Neural cell (in vitro differentiated cells): ENCODE measurements at regions not wholly inside any gene's neighbourhood (a gene's known extent, or its start where the extent isn't known, plus 50 kb on each side); places are given as distances from the start of the nearest gene placed in this dataset.

Experiments
- H2AFZ ChIP-seq: fragments of 200-600, 300-800 bp; sonication (generic), shearing (Covaris generic); 2 replicates; pipeline ENCODE4 v1.6.0; 2014; ENCODE audit warnings: low read depth, mild to moderate bottlenecking, antibody characterized with exemption, low read length, moderate library complexity
- H3F3A ChIP-seq: fragments of 200-600 bp; shearing (Covaris generic); 2 replicates; pipeline ENCODE4 v1.6.1; 2016; ENCODE audit warnings: mild to moderate bottlenecking, moderate library complexity, mixed read lengths, antibody characterized with exemption, low read length; ENCODE audit not compliant: insufficient read depth, poor library complexity, severe bottlenecking
- H3K27ac ChIP-seq: fragments of 200-600, 300-800 bp; sonication (generic), shearing (Covaris generic); 2 replicates; pipeline ENCODE4 v1.5.1; 2014; ENCODE audit warnings: mild to moderate bottlenecking, low read length, moderate library complexity
- H3K27me3 ChIP-seq: fragments of 300-800, 200-600 bp; sonication (generic), shearing (Covaris generic); 2 replicates; pipeline ENCODE4 v1.6.0; 2014; ENCODE audit warnings: mild to moderate bottlenecking, low read depth, low read length, moderate library complexity; ENCODE audit not compliant: insufficient read depth
- H3K36me3 ChIP-seq: fragments of 300-800, 200-600 bp; sonication (generic), shearing (Covaris generic); 2 replicates; pipeline ENCODE4 v1.5.1; 2014; ENCODE audit warnings: mild to moderate bottlenecking, antibody characterized with exemption, low read length, moderate library complexity; ENCODE audit not compliant: insufficient read depth
- H3K4me2 ChIP-seq: fragments of 300-800, 200-600 bp; sonication (generic), shearing (Covaris generic); 2 replicates; pipeline ENCODE4 v1.6.0; 2014; ENCODE audit warnings: mild to moderate bottlenecking, low read length
- H3K4me3 ChIP-seq: fragments of 300-800, 200-600 bp; sonication (generic), shearing (Covaris generic); 2 replicates; pipeline ENCODE4 v1.5.1; 2014; ENCODE audit warnings: mild to moderate bottlenecking, low read length, moderate library complexity
- H3K79me2 ChIP-seq: fragments of 200-600 bp; shearing (Covaris generic); replicated peaks from 2 replicates; pipeline ENCODE4 v1.6.0; 2014; ENCODE audit warnings: mild to moderate bottlenecking, low read length, moderate library complexity; ENCODE audit not compliant: insufficient read depth
- H3K9ac ChIP-seq: fragments of 300-800, 200-600 bp; sonication (generic), shearing (Covaris generic); 2 replicates; pipeline ENCODE4 v1.6.1; 2016; ENCODE audit warnings: mild to moderate bottlenecking, low read length, mixed read lengths
- H3K9me2 ChIP-seq: fragments of 200-600 bp; shearing (Covaris generic); 2 replicates; pipeline ENCODE4 v1.6.1; 2016; ENCODE audit warnings: mild to moderate bottlenecking, low read length, mixed read lengths; ENCODE audit not compliant: insufficient read depth
- H3K9me3 ChIP-seq: fragments of 200-600, 300-800 bp; sonication (generic), shearing (Covaris generic); 2 replicates; pipeline ENCODE4 v1.6.1; 2016; ENCODE audit warnings: mild to moderate bottlenecking, mixed run types, low read length, moderate library complexity, mixed read lengths
- H4K20me1 ChIP-seq: fragments of 200-600 bp; shearing (Covaris generic); 2 replicates; pipeline ENCODE4 v1.6.1; 2016; ENCODE audit warnings: mild to moderate bottlenecking, mixed run types; ENCODE audit not compliant: insufficient read depth
- CTCF ChIP-seq: fragments of 450-650 bp; IDR thresholded peaks from 2 replicates; pipeline ENCODE4 v1.5.1; 2014; ENCODE audit warnings: antibody characterized with exemption, mild to moderate bottlenecking, moderate library complexity; ENCODE audit not compliant: poor library complexity, severe bottlenecking
- EP300 ChIP-seq: fragments of 450-650 bp; conservative IDR thresholded peaks from 2 replicates; pipeline ENCODE4 v1.6.1; 2014; ENCODE audit warnings: antibody characterized with exemption, mild to moderate bottlenecking, moderate library complexity; ENCODE audit not compliant: poor library complexity, severe bottlenecking
- EZH2 ChIP-seq: fragments of 200-600, 300-800 bp; shearing (Covaris generic), sonication (generic); IDR thresholded peaks from 2 replicates; pipeline ENCODE4 v1.6.1; 2014; ENCODE audit warnings: antibody characterized with exemption, low read length, borderline replicate concordance, mild to moderate bottlenecking; ENCODE audit not compliant: insufficient read depth, poor library complexity, severe bottlenecking
- MXI1 ChIP-seq: fragments of 450-650 bp; conservative IDR thresholded peaks from 2 replicates; pipeline ENCODE4 v1.6.1; 2014; ENCODE audit warnings: antibody characterized with exemption, mild to moderate bottlenecking; ENCODE audit not compliant: poor library complexity, severe bottlenecking
- POLR2AphosphoS5 ChIP-seq: IDR thresholded peaks from 2 replicates; pipeline ENCODE4 v1.6.1; 2012
- RAD21 ChIP-seq: fragments of 450-650 bp; conservative IDR thresholded peaks from 2 replicates; pipeline ENCODE4 v1.6.1; 2014; ENCODE audit warnings: antibody characterized with exemption, mild to moderate bottlenecking, moderate library complexity
- SMC3 ChIP-seq: fragments of 450-650 bp; conservative IDR thresholded peaks from 2 replicates; pipeline ENCODE4 v1.6.1; 2014; ENCODE audit warnings: antibody characterized with exemption, mild to moderate bottlenecking, moderate library complexity; ENCODE audit not compliant: poor library complexity
- TAF1 ChIP-seq: IDR thresholded peaks from 2 replicates; pipeline ENCODE4 v1.6.1; 2012; ENCODE audit warnings: low read depth
- TF ChIP-seq, protein P1 (sequence below): IDR thresholded peaks from 2 replicates; pipeline ENCODE4 v1.6.1; 2012; ENCODE audit warnings: borderline replicate concordance

GRCh38 chr5:104909803-104910202, 1347.2 kb upstream of the NUDT12 start:
- Histone ChIP-seq H3K4me3 (no peak overlapping the region), H3K27ac (no peak overlapping the region), H3F3A (no peaks in the 10 kb centered on the region), H3K4me2 (no peak overlapping the region), H3K36me3 (no peaks in the 10 kb centered on the region), H3K79me2 (no peaks in the 10 kb centered on the region), H3K9me3 (no peaks in the 10 kb centered on the region), H3K9ac (no peak overlapping the region), H2AFZ (no peak overlapping the region), H3K9me2 (no peaks in the 10 kb centered on the region), H3K27me3 (no peaks in the 10 kb centered on the region), H4K20me1 (no peaks in the 10 kb centered on the region)
- TF ChIP-seq, protein P1, sequence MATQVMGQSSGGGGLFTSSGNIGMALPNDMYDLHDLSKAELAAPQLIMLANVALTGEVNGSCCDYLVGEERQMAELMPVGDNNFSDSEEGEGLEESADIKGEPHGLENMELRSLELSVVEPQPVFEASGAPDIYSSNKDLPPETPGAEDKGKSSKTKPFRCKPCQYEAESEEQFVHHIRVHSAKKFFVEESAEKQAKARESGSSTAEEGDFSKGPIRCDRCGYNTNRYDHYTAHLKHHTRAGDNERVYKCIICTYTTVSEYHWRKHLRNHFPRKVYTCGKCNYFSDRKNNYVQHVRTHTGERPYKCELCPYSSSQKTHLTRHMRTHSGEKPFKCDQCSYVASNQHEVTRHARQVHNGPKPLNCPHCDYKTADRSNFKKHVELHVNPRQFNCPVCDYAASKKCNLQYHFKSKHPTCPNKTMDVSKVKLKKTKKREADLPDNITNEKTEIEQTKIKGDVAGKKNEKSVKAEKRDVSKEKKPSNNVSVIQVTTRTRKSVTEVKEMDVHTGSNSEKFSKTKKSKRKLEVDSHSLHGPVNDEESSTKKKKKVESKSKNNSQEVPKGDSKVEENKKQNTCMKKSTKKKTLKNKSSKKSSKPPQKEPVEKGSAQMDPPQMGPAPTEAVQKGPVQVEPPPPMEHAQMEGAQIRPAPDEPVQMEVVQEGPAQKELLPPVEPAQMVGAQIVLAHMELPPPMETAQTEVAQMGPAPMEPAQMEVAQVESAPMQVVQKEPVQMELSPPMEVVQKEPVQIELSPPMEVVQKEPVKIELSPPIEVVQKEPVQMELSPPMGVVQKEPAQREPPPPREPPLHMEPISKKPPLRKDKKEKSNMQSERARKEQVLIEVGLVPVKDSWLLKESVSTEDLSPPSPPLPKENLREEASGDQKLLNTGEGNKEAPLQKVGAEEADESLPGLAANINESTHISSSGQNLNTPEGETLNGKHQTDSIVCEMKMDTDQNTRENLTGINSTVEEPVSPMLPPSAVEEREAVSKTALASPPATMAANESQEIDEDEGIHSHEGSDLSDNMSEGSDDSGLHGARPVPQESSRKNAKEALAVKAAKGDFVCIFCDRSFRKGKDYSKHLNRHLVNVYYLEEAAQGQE = no peak
- no peak for TF ChIP-seq CTCF
- no peak for TF ChIP-seq EP300
- TF ChIP-seq SMC3 = no peak
- TF ChIP-seq TAF1 = no peak
- TF ChIP-seq POLR2AphosphoS5 = no peak
- no peak for TF ChIP-seq MXI1
- no peak for TF ChIP-seq EZH2
- no peak for TF ChIP-seq RAD21

DNA sequence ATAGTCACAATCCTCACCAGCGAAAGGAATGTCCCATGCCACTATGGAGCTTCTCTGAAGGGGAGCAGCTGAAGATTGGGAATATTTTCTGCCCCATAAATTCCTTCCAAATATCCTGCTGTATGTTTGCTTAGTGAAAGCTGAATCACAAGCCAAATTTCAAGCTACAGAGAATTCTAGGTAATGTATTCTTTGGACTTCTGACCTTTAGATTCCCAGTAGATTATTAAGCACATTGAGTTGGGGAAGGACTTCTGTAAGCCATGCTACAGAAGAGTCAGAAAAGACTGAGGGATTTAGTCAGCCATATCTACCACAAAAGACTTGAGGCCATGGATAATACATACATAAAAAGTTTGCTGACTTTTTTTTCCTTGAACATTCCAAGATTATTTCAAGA, 1342.0 kb upstream of the NUDT12 start:
- no peak overlapping the region for H3K4me3 ChIP-seq
- no peak overlapping the region for H3K4me2 ChIP-seq
- no peaks in the 10 kb centered on the region for H3K27me3 ChIP-seq
- H3K9me2 ChIP-seq = no peaks in the 10 kb centered on the region
- H3F3A ChIP-seq = no peaks in the 10 kb centered on the region
- no peak overlapping the region for H2AFZ ChIP-seq
- no peak overlapping the region for H3K27ac ChIP-seq
- no peaks in the 10 kb centered on the region for H4K20me1 ChIP-seq
- no peak overlapping the region for H3K9ac ChIP-seq
- no peaks in the 10 kb centered on the region for H3K36me3 ChIP-seq
- no peaks in the 10 kb centered on the region for H3K9me3 ChIP-seq
- H3K79me2 ChIP-seq = no peaks in the 10 kb centered on the region
- TF ChIP-seq, protein P1 = no peak
- TF ChIP-seq EZH2 (no peak), SMC3 (no peak), CTCF (no peak)
